Stimulated activated CD8-positive, alpha-beta memory T cell treated with anti-CD3 and anti-CD28 coated beads, Interleukin-15, amount 100 ng/mL, for 4 hours (primary cell): ENCODE measurements at regions not wholly inside any gene's neighbourhood (a gene's known extent, or its start where the extent isn't known, plus 50 kb on each side); places are given as distances from the start of the nearest gene placed in this dataset.
"Not testable (repeated sequence)": the region's sequence is repeated elsewhere in the genome, so short reads cannot be mapped to it uniquely, and the experiment has no call there.

Experiments
- DNase-seq, 2 donors: peaks; one replicate each; pipeline ENCODE4 v3.0.0-alpha.2; 2020; ENCODE audit warnings: low read depth in 2 of 2

GRCh38 chr9:744790-745484, 96.6 kb upstream of the DMRT1 start:
- no peak for DNase-seq

- no peak for DNase-seq
Measured at GRCh38 chr9:745761-746380, 95.6 kb upstream of the DMRT1 start.

GRCh38 chr9:746661-747434, 94.6 kb upstream of the DMRT1 start:
- no peak for DNase-seq

GRCh38 chr9:747567-747966, 93.9 kb upstream of the DMRT1 start:
- no peak for DNase-seq

- DNase-seq = no peak
Measured at GRCh38 chr9:748861-749497, 92.5 kb upstream of the DMRT1 start.

GRCh38 chr9:749716-750115, 91.8 kb upstream of the DMRT1 start:
- no peak for DNase-seq

- DNase-seq = no peak
Measured at GRCh38 chr9:750249-750967, 91.1 kb upstream of the DMRT1 start.

DNA sequence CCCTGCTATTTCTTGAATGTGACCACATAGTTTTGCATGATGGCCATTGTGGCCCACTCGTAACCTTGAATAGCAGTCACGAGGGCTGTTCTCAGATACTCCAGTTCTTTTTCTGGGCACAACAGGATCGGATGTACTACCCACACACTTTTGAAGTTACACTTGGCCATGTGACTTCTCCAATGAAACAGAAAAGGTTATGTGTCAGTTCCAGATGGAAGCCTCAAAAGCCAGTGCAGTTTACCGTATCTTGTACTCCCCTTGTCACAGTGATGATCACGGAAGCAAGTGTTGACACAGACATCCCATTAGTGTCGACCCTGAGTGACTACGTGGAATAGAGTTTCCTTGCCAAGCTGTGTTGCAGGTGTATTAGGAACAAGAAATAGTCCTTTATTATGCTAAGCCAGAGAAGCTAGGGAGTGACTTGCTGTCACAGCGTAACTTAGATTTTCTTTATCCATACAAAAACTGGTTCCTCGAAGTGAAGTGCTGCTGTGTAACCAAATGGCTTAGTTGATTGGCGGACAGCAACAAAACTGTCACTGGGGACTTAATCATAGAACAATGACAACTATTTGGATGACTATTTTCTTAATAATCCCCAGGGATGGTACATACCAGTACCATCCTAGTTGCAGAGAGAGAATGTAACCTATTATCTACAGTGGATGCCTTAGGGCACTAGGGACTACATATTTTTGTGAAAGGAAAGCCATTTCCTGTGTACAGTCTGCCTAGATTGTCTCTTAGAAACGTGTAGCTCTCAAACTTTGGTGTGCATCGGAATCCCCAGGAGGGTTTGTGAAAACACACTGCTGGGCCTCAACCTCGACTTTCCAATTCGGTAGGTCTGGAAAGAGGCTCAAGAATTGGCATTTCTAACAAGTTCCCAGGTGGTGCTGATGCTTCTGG, 90.1 kb upstream of the DMRT1 start:
- DNase-seq = no peak

GRCh38 chr9:752201-752600, 89.3 kb upstream of the DMRT1 start:
- no peak for DNase-seq

GRCh38 chr9:752681-753200, 88.8 kb upstream of the DMRT1 start:
- DNase-seq = no peak

DNA sequence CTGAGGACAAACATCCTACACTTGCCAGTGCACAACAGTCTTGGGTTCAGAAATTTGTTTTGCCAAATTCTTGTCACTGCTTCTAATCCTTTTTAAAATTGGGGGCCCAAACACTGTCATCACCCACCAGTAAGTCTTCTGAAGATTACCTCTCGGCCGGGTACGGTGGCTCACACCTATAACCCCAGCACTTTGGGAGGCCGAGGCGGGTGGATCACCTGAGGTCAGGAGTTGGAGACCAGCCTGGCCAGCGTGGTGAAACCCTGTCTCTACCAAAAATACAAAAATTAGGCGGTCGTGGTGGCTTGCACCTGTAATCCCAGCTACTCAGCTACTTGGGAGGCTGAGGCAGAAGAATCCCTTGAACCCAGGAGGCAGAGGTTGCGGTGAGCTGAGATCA, 87.8 kb upstream of the DMRT1 start:
- not testable (repeated sequence) for DNase-seq

- no peak for DNase-seq
Measured at GRCh38 chr9:754150-754931, 87.2 kb upstream of the DMRT1 start.

GRCh38 chr9:755454-756381, 85.8 kb upstream of the DMRT1 start:
- DNase-seq = no peak

DNA sequence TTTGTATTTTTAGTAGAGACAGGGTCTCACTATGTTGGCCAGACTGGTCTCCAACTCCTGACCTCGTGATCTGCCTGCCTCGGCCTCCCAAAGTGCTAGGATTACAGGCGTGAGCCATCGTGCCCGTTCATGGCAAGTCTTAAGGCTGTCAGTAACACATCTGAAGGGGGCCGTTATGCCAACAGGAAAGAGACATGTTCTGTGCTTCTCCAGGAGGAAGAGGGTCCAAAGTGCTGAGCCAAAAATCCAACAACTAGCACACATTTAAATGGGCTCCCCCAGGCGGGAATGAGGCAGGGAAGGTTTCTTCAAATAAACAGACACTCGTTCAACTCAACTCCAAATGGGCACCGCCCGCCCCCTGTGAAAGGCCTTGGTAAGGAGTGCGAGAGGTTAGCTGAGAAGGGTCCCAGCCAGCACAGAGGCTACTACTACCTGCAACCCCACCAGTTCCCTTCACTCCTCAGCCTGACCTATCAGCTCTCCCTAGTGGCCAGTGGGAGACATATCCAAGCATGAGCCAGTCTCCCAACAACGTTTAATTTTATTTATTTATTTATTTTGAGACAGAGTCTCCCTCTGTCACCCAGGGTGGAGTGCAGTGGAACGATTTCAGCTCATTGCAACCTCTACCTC, 84.1 kb upstream of the DMRT1 start:
- no peak for DNase-seq

DNA sequence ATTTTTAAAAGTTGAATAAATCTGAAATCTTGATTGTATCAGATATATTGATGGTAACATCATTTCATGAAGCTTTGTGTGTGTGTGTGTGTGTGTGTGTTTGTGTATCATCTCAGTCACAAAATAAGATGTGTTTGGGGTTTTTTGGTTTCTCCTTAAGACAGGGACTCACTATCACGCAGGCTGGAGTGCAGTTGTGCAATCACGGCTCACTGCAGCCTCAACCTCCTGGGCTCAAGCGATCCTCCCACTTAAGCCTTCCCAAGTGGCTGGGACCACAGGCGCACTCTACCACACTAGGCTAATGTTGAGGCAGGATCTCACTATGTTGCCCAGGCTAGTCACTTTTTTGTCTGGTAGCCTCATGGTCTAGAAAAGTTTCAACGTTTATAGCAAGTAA, 83.4 kb upstream of the DMRT1 start:
- DNase-seq = no peak

DNA sequence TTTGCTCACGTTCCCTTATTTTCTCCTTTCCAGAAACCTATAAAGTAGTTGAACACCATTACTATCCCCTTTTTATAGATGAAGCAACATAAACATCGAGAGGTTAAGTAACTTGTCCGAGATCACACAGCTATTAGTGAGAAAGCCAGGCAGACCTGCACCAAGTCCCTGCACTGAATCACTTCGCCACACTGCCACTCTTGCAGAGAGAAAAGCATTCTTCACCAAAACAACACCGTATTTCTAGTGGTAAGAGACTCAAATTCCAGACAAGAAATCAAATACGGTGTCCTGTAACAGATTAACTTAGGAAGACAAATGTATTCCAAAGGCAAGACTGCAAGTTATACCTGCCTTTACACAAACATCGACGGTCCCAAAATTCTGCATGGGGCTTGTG, 82.0 kb upstream of the DMRT1 start:
- no peak for DNase-seq

- DNase-seq = no peak
Measured at GRCh38 chr9:759983-760736, 81.3 kb upstream of the DMRT1 start.
